Activated B cell treated with CpG ODN at 0.5 μM for 24 hours (primary cell): ENCODE measurements at regions not wholly inside any gene's neighbourhood (a gene's known extent, or its start where the extent isn't known, plus 50 kb on each side); places are given as distances from the start of the nearest gene placed in this dataset.

ENCODE experiments used
- ATAC-seq: fragments of 200-7000 bp; cut with Tn5 transposase; one replicate; pipeline ENCODE4 v1.10.0; 2021; ENCODE audit warnings: low read depth, mild to moderate bottlenecking, moderate library complexity
- CTCF ChIA-PET: fragments of 350-600 bp; sonication (Branson Sonifier 250); formaldehyde crosslinking; loops from one replicate; lab custom pipeline; 2021; ENCODE audit warnings: antibody characterized with exemption; lab: Charles Lee
- POLR2A ChIA-PET: fragments of 350-600 bp; sonication (Branson Sonifier 250); formaldehyde crosslinking; loops from one replicate; lab custom pipeline; 2021; ENCODE audit warnings: antibody characterized with exemption; lab: Charles Lee
- DNase-seq: peaks from one replicate; pipeline ENCODE4 v3.0.0; 2022
- H3K27ac Mint-ChIP-seq: one replicate; pipeline ENCODE4 v1.8.0; 2020; ENCODE audit warnings: mixed read lengths
- H3K27me3 Mint-ChIP-seq: one replicate; pipeline ENCODE4 v1.8.0; 2021; ENCODE audit warnings: mixed read lengths
- H3K36me3 Mint-ChIP-seq: one replicate; pipeline ENCODE4 v1.8.0; 2021; ENCODE audit warnings: low read depth, mixed read lengths
- H3K4me1 Mint-ChIP-seq: one replicate; pipeline ENCODE4 v1.8.0; 2021; ENCODE audit warnings: mixed read lengths
- H3K4me3 Mint-ChIP-seq: one replicate; pipeline ENCODE4 v1.8.0; 2020; ENCODE audit warnings: mild to moderate bottlenecking, mixed read lengths
- H3K9me3 Mint-ChIP-seq: one replicate; pipeline ENCODE4 v1.8.0; 2020; ENCODE audit warnings: mixed read lengths
- CTCF ChIP-seq: fragments of 200-600 bp; IDR thresholded peaks from one replicate; pipeline ENCODE4 v1.8.0; 2022; ENCODE audit warnings: antibody characterized with exemption, mild to moderate bottlenecking
- intact Hi-C: fragments of 100-400 bp; cut with micrococcal nuclease; formaldehyde crosslinking; loops from one replicate; pipeline ENCODE4 v1.15.1; 2024

- intact Hi-C loops: loop anchor here (1.0 kb wide), 2 partner anchors 178 to 1135 kb away; partner anchors contain the start of gene ALG10B
- DNase-seq (no peak), ATAC-seq (peak; percentile 54)
- CTCF ChIA-PET: no interaction called here
- Mint-ChIP-seq H3K36me3 (no peaks in the 10 kb centered on the region), H3K4me1 (peaks cover 8% of the 10 kb centered on the region), H3K27ac (no peak overlapping the region), H3K27me3 (peaks cover 6% of the 10 kb centered on the region), H3K9me3 (no peaks in the 10 kb centered on the region), H3K4me3 (peak overlapping the region; percentile 42)
- peak; percentile 72 for TF ChIP-seq CTCF
- POLR2A ChIA-PET: no interaction called here
These were observed 178.1 kb upstream of the ALG10B start for GRCh38 chr12:38138225-38139221.

DNA sequence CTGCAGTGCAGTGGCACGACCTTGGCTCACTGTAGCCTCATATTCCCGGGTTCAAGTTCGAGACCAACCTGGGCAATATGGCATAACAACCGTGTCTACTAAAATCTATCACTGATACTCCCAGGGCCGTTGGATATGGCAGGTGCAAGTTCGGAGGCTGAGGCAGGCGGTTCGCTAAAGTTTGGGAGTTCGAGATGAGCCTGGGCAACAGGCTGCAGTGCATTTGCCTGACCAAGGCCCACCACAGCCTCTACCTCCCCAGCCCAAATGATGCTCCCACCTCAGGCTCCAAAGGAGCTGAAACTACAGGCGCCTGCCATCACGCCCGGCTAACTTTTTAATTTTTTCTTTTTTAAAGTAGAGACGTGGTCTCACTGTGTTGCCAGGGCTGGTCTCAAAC lies 177.1 kb upstream of the ALG10B start:
- DNase-seq (no peak), ATAC-seq (no peak)
- ChIA-PET POLR2A (no interaction called here), CTCF (interaction anchor here (0.7 kb wide), 1 partner anchor 26 kb away, joined by 3 read pairs; no protein-coding TSS in a partner anchor)
- Mint-ChIP-seq H3K27ac (no peak overlapping the region), H3K27me3 (peaks cover 6% of the 10 kb centered on the region), H3K36me3 (no peaks in the 10 kb centered on the region), H3K9me3 (no peaks in the 10 kb centered on the region), H3K4me3 (no peak overlapping the region), H3K4me1 (peaks cover 8% of the 10 kb centered on the region)
- intact Hi-C loops: no loop called here
- TF ChIP-seq CTCF: no peak

- ATAC-seq: no peak
- H3K4me3 Mint-ChIP-seq: no peak overlapping the region
- intact Hi-C loops: no loop called here
These were observed 175.3 kb upstream of the ALG10B start for GRCh38 chr12:38141239-38141638.

DNA sequence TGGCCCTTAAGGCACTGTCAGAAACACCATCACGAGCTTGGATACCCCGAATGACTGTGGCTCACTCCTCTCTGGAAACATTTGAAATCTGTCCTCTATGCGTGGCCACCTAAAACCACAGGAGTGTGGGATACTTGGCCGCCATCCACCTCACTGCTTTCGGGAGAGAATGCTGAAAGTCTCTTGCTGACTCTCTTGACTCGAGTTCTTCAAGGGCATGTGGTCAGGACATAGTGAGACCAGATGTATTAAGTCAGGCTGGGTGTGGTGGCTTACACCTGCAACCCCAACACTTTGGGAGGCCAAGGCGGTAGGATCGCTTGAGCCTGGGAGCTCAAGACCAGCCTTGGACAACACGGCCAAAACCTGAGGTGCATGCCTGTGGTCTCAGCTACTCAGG lies 174.7 kb upstream of the ALG10B start:
- no peak for TF ChIP-seq CTCF
- Mint-ChIP-seq H3K36me3 (no peaks in the 10 kb centered on the region), H3K27me3 (peaks cover 3% of the 10 kb centered on the region), H3K4me3 (no peak overlapping the region), H3K9me3 (no peaks in the 10 kb centered on the region), H3K27ac (no peak overlapping the region), H3K4me1 (peaks cover 8% of the 10 kb centered on the region)
- ChIA-PET CTCF (interaction anchor here (1.5 kb wide), 1 partner anchor 175 kb away, joined by 4 read pairs; the partner anchor contains the start of gene ALG10B), POLR2A (no interaction called here)
- intact Hi-C loops: no loop called here
- no peak for ATAC-seq
- DNase-seq: no peak

More at GRCh38 chr12:38141239-38141638, 175.3 kb upstream of the ALG10B start:
- CTCF ChIA-PET: no interaction called here
- H3K9me3 Mint-ChIP-seq: no peaks in the 10 kb centered on the region
- H3K27me3 Mint-ChIP-seq: peaks cover 5% of the 10 kb centered on the region
- no peak overlapping the region for H3K27ac Mint-ChIP-seq
- H3K36me3 Mint-ChIP-seq: no peaks in the 10 kb centered on the region
- POLR2A ChIA-PET: no interaction called here
- DNase-seq: no peak
- peaks cover 8% of the 10 kb centered on the region for H3K4me1 Mint-ChIP-seq
- TF ChIP-seq CTCF: no peak

DNA sequence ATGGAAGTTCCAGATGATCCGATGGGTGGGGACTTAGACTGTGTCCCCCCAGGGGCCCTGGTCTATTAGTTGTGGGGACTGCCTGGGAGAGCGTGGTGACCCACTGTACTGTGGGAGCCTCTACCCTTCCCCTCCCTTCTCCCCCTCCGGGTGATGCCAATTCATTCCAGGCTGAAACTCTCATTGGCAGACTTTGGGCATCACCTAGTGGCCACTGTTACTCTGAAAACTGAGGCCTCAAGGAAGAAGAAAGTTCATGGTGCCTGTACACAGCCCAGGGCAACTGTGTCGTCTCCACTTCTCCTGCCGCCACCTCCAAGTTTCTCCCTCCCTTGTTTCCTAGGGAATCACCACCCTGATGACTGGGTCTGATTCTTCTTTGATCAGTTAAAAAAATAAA lies 173.6 kb upstream of the ALG10B start:
- H3K4me3 Mint-ChIP-seq: no peak overlapping the region
- DNase-seq (no peak), ATAC-seq (no peak)
- H3K27me3 Mint-ChIP-seq: peaks cover 3% of the 10 kb centered on the region
- no peak for TF ChIP-seq CTCF
- peaks cover 6% of the 10 kb centered on the region for H3K9me3 Mint-ChIP-seq
- ChIA-PET POLR2A (no interaction called here), CTCF (interaction anchor here (1.5 kb wide), 1 partner anchor 174 kb away, joined by 4 read pairs; the partner anchor contains the start of gene ALG10B)
- no peaks in the 10 kb centered on the region for H3K36me3 Mint-ChIP-seq
- H3K27ac Mint-ChIP-seq: no peak overlapping the region
- H3K4me1 Mint-ChIP-seq: peaks cover 8% of the 10 kb centered on the region
- intact Hi-C loops: no loop called here
